NCI-H1436 (cell line): ENCODE measurements at regions not wholly inside any gene's neighbourhood (a gene's known extent, or its start where the extent isn't known, plus 50 kb on each side); places are given as distances from the start of the nearest gene placed in this dataset.

ENCODE experiments used
- DNase-seq: peaks from one replicate; lab custom pipeline; 2025; lab: John Stamatoyannopoulos, UW

- DNase-seq, result no peak
These were observed 154.1 kb downstream of the NUP210 start for GRCh38 chr3:13266005-13266404.

GRCh38 chr3:13265507-13265906 lies 154.6 kb downstream of the NUP210 start:
- no peak for DNase-seq

DNA sequence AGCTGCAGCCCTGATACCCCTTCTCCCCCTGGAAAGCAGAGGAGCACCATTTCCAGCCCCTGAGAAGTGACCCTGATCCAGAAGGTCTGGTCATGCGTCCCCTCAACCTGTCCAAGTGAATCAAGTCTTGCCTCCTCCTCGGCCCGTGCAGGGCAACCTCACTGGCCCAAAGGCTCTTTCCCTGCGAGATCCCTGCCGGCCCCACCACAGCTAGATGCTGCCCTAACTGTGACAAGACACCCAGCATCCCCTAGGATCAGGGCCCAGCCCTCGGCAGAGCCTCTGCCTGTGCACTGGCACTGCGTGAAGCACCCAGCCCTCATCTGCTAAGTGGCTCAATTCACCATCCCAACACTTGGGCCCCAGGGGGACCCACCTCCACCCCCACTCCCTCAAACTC lies 155.1 kb downstream of the NUP210 start:
- DNase-seq, result no peak

GRCh38 chr3:13264468-13264795 lies 155.7 kb downstream of the NUP210 start:
- DNase-seq, result no peak

DNA sequence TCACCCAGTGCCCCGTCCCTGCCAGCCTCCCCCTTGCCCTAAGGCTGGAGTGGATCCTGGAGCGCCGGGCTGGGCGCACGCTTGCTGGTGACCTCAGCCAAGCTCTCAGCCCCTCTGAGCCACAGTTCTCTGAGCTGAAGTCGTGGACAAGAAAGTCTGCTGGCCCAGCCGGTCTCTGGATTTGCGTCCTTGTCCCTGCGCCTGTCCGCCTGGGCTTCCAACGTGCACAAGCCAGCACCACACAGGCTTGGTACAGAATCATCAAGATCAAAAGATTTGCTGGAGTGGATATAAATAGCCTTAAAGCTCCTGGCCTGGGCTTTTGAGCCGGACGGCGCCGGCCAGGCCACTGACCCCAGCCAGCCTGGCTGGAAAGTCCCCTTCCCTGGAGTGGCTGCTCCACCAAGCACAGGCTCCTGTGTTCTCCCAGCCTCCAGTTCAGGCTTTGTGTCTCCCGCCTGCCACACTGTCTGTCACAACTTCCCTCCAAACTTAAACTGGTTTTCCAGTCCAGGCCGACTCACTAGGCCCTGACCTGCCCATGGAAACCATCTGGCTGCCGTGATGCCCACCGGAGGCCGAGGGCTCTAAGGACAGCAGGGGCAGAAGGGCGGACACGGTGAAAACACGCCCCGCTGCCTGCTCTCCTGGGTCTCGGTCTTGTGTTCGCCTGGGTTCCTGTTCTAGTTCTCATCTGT lies 156.2 kb downstream of the NUP210 start:
- no peak for DNase-seq

DNA sequence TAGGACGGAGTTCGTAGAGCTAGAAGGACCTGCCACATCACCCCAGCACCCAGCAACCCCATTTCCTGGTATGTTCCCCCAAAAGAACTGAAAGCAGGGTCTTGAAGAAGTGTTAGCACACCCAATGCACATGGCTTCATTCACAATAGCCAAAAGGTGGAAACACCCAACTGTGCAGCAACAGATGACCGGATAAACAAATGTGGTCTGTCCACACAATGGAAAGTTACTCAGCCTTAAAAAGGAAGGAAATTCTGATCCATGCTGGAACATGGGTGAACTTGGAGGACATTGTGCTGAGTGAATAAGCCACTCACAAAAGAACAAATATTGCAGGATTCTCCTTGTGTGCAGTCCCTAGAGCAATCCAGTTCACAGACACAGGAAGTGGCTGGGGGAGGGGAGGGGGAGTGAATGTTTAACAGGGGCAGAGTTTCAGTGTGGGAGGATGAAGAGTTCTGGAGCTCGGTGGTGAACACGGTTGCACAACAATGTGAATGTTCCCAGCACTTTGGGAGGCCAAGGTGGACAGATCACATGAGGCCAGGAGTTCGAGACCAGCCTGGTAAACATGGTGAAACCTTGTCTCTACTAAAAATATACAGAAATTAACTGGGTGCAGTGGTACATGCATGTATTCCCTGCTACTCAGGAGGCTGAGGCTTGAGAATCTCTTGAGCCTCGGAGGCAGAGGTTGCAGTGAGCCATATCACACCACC lies 157.5 kb downstream of the NUP210 start:
- no peak for DNase-seq

GRCh38 chr3:13261892-13262291 lies 158.2 kb downstream of the NUP210 start:
- DNase-seq, result no peak

GRCh38 chr3:13261104-13261830 lies 158.9 kb downstream of the NUP210 start:
- no peak for DNase-seq

GRCh38 chr3:13260259-13261103 lies 159.6 kb downstream of the NUP210 start:
- no peak for DNase-seq

DNA sequence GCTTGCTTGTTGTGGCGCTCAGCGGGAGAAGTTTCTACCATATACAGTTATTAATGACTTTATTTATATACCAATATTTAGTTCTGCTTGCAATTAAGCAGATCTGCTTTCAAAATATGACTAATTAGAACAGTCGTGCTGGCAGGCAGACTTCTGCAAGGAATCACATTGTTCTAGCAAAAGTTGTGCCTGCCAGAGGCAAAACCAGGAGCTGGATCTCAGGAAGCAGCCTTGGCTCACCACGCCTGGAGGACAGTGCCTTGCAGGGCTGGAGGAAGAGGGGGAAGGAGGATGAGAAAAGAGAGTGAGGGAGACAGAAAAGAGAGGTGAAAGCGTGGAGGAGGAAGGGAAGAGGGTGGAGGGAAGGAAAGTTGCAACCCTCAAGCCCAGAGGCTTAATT lies 160.3 kb downstream of the NUP210 start:
- no peak for DNase-seq

DNA sequence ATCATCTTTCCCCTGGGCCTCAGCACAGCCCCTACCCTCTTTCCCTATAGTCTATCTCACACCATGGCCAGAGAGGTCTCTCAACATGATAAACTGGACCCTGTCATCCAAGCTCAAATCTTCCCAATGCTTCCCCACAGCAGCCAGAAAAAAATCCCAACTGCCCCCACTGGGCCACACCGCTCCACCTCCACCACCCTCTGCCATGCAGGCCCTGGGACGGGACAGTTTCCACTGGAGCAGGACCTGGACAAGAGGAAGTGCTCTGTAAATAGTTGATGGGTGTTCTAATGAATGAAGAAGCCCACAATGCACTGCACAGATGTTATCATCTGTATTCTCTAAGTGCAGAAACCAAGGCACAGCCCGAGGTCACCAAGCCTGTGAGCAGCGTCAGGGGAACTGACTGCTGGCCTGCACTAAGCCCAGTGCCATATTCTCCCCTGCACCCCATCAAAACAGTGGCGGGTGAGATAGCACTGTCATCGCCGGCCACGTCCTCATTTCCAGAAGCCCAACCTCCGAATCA lies 161.1 kb downstream of the NUP210 start:
- no peak for DNase-seq

DNA sequence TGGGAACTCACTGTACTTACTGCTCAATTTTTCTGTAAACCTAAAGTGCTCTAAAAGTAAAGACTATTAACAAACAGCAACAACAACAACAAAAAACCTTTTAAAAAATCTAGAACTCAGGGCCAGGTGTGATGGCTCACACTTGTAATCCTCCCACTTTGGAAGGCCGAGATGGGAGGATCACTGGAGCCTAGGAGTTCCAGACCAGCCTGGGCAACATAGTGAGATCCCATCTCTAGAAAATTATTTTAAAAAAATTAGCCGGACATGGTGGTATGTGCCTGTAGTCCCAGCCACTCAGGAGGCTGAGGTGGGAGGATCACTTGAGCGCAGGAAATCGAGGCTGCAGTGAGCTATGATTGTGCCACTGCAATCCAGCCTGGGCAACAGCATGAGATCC lies 161.8 kb downstream of the NUP210 start:
- DNase-seq, result no peak

GRCh38 chr3:13257666-13258065 lies 162.5 kb downstream of the NUP210 start:
- DNase-seq, result no peak

- no peak for DNase-seq
These were observed 163.3 kb downstream of the NUP210 start for GRCh38 chr3:13256845-13257244.

DNA sequence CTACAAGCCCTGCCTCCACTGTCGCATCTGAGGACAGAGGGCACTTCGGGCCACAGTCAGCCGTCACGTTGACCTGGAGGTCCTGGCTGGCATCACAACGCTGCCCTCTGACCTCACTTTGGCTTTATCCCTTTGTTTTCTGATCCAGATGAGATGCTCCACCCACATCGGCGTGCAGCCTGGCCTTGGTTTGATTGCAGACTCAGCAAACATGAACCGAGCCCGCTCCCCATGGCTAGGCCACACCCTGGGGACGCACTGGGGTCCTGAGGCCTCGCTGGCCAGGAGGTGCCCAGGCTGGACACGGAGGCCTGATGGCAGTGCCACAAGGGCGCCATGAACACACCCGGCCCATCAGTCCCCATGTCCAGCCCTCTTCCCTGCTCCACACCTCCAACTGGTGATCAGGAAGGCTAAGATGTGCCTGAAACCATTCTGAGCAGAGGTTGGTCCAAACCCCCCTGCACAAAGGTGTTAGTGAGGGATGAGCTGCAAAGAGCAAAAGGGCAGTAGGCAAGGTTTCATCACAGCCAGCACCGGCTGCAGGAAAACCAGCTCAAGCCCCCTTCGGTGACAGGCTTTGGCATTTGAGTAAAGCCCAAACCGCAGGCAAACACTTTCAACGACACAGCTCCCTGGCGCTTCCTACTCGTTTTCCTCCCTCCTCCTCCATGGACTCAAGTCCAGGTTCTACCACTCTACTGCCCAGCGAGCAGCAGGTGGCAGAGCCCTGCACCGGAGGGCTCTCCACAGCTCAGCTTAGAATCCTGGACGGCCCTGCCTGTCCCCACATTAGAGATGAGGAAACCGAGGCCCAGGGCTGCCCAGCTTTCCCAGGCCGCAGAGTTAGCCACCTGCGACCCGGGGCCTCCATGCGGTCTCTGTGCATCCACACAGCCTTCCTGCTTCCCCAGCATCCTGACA lies 165.8 kb downstream of the NUP210 start:
- DNase-seq, result no peak

DNA sequence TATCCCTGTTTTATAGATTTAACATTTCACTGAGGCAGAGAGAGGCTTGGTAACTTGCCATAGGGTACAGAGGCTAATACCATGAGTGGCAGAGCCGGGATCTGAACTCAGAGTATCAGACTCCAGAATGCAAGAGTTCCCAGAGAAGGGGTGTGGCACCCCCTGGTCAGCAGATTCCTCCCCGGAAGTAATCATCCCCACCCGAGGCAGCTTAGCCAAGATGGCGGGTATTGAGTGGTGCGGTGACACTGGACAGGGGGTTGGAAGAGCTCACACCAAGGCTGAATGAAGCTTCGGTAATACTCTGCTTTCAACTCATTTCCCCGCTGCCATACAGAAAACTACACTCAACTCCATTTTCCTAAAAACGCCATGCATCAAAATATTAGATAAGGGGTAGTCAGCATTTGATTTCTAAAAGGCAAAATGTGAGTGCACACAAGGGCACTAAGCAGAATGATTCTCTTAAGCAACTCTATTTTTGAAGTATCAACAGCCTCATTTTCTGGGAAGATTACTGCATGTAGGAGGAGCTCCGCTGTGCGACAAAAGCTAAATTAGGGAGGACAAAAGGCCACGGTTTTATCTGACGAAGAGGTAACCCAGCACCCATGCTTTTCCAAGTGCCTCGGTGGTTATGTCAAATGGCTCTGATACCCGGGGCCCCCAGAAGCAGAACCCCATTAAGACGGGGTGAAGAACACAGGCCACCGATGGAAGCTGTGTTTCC lies 166.7 kb downstream of the NUP210 start:
- DNase-seq, result no peak

- DNase-seq, result no peak
These were observed 167.9 kb downstream of the NUP210 start for GRCh38 chr3:13252207-13252606.

- no peak for DNase-seq
These were observed 168.8 kb downstream of the NUP210 start for GRCh38 chr3:13251166-13251903.

GRCh38 chr3:13249664-13250390 lies 170.3 kb downstream of the NUP210 start:
- DNase-seq, result no peak
